HCT116 (cell line): ENCODE measurements at regions not wholly inside any gene's neighbourhood (a gene's known extent, or its start where the extent isn't known, plus 50 kb on each side); places are given as distances from the start of the nearest gene placed in this dataset.

Source experiments
- CTCF ChIP-seq, 3 experiments: fragments of 200-600 bp in 1 of 3; sonication (generic) in 1 of 3; IDR thresholded peaks in 2 of 3; conservative IDR thresholded peaks in 1 of 3; 2 replicates each; pipeline ENCODE4 v1.5.1; 2012 to 2017; ENCODE audit warnings: low read depth in 2 of 3, low read length in 2 of 3, antibody characterized with exemption in 1 of 3, borderline replicate concordance in 1 of 3, control low read depth in 1 of 3, mild to moderate bottlenecking in 1 of 3, mixed read lengths in 1 of 3, mixed run types in 1 of 3, moderate library complexity in 1 of 3; ENCODE audit not compliant: insufficient read depth in 1 of 3
- JUND ChIP-seq: IDR thresholded peaks from 2 replicates; pipeline ENCODE4 v1.6.1; 2012
- POLR2A ChIP-seq: IDR thresholded peaks from 2 replicates; pipeline ENCODE4 v1.7.0; 2011; ENCODE audit warnings: borderline replicate concordance; ENCODE audit not compliant: insufficient read depth, insufficient read length; ENCODE audit errors: extremely low read depth
- RAD21 ChIP-seq: IDR thresholded peaks from 2 replicates; pipeline ENCODE4 v1.6.1; 2012; ENCODE audit warnings: low read depth, mild to moderate bottlenecking
- YY1 ChIP-seq: IDR thresholded peaks from 2 replicates; pipeline ENCODE4 v1.6.1; 2011; ENCODE audit warnings: low read length, low read depth, moderate library complexity, mild to moderate bottlenecking; ENCODE audit not compliant: insufficient replicate concordance; ENCODE audit errors: extremely low read depth

DNA sequence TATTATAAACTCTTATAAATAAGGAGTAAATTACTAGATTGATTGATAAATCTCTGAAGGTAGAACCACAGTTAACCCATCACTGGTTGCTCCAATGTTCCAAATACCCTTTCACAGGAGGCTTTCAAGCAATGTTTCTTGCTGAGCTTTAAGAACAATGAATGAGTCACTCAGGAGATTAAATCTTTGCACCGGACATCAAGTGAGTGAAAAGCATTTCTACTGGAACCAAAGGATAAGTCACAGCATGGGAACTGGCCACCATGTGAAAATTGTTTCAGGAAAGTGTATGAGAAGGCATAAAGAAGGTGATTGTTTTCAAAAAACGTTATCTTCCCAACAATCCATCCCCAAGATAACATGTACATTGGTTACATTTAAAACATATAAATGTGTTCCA, 90.6 kb downstream of the CNTN3 start:
- TF ChIP-seq CTCF (IDR thresholded peaks at IDR 0.05 in 2 of 3, conservative IDR thresholded peaks at IDR 0.05 in 1 of 3; ENCODE audit: borderline replicate concordance in 1 of 3, insufficient read depth in 1 of 3, low read depth in 2 of 3, low read length in 2 of 3) (no peak), RAD21 (no peak), POLR2A (no peak), JUND (no peak), YY1 (no peak)
